ENCODE measurements at regions not wholly inside any gene's neighbourhood (a gene's known extent, or its start where the extent isn't known, plus 50 kb on each side); places are given as distances from the start of the nearest gene placed in this dataset.
"Not testable (repeated sequence)": the region's sequence is repeated elsewhere in the genome, so short reads cannot be mapped to it uniquely, and the experiment has no call there.

DNA sequence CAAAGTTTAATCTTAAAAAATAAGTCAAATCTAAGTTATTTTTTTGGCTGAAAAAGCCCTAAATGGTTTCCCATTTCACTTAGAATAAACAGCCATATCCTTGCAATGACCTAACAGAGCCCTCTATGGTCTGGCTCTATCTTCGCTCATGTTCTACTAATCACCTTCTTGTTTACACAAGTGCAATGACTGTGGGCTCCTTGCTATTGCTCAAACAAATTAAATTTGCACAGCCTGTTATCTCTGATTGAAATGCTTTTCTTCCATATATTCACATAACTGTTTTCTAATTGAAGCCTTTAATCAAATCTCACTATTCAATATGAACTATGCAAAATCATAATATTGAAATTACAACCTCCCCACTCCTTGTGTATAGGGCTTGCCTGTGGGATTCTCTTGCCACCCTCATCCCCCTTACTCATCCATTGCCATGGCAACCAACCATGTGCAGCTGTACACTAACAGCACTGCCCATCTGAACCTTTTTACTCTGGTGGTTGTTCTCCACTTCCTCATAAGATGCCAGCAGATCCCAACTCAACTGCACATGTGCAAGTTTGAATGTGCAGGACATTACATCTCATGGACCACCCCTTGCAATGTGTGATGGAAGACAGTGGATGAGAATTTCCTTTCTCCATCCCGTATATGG is 1083.2 kb downstream of the SOCS6 start:
- no peak for DNase-seq (ENCODE audit: low read depth in 2 of 2)

GRCh38 chr18:71370671-71371445 is 1082.0 kb downstream of the SOCS6 start:
- DNase-seq (ENCODE audit: low read depth in 2 of 2) = no peak

DNA sequence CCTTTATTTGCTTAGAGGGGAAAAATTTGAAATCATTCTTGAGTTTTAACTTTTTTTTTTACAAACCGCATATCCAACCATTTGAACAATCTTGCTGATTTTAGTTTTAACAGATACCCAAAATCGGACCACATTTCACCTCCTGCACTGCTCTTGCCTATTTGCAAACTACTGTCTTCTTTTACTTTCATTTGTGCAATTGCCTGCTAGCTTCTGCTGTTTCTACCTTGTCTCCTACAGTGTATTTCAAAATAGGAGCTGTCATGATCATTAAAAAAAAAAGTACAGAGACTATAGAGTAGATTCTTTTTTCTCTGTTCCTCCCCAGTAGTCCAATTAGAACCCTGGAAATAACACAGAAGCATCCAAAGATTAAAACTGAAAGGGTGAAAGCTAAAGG is 1081.2 kb downstream of the SOCS6 start:
- DNase-seq (ENCODE audit: low read depth in 2 of 2) = no peak

DNA sequence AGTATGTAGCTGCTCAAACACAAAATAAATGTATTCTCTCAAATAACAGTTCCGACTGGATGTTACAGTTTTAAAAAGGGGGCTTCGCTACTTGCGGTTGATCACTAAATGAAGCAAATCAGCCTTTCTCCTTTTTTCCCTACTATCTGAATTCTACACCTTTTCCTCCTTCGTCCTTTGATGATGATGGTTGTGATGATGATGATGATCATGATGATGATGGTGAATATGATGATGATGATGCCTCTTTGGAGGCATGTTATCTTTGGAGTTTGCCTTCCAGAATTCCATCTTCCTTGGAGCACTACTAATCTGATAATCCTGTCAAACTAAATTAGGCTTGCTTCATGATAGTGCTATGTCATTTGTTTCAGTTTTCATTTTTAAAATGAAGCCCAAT is 1073.3 kb downstream of the SOCS6 start:
- DNase-seq (ENCODE audit: low read depth in 2 of 2) = no peak

DNA sequence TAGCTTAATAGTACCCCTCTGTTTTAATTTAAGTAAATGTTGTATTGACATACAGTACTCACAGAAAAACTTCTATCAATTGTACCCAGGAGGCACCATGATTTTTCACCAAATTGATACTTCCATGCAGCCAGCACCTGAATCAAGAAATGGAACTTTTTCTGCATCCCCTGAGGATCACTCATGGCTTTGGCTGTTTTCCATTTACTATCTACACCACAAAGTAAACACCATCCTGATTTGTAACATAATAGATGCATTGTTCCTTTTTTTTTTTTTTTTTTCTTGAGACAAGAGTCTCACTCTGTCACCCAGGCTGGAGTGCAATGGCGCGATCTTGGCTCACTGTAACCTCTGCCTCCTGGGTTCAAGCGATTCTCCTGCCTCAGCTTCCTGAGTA is 1066.8 kb downstream of the SOCS6 start:
- not testable (repeated sequence) for DNase-seq (ENCODE audit: low read depth in 2 of 2)

DNA sequence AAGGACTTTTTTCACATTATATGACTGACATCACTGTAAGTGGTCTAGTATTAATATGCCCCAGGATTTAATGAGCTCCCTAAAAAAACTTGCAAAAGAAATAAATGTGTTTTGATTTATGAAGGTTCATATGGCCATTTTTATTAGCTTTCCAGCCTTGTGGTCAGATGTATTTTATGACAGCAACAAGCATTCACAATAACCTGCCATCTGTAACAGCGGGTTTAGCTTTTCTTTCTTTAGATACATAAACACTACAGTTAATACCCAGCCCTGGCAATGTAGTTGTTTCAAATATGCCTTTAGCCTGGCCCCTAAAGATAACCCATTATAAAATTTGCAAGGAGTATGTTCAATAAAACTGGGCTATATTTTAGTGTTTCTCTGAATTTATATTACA is 1063.8 kb downstream of the SOCS6 start:
- DNase-seq (ENCODE audit: low read depth in 2 of 2) = no peak

DNA sequence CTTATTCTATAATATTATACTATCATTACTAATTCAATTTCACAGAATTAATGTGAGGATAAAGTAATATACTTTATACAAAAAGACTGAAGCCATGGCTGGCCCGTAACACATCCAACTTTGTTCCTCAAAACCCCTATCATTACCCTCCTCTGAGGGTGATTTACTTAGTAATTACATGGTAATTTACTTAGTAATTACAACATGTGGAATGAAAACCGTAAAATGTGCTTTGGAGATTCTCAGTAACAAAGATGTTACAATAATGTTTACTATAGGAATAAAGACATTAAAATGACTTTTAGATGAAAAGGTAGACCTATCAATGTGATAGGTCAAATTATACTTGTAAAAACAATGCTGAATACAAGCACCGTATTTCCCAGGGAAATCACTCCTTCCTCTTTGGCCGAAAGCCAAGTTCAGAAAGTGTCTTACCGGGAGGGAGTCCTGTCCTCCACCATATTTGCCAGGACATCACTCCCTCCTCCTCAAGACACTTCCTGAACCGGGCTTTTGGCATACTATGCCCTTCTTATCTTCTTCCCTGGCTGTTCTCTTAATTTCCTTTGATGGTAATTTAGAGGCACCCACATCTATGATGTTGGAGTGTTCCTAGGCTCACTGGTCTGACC is 1047.8 kb downstream of the SOCS6 start:
- no peak for DNase-seq (ENCODE audit: low read depth in 2 of 2)

DNA sequence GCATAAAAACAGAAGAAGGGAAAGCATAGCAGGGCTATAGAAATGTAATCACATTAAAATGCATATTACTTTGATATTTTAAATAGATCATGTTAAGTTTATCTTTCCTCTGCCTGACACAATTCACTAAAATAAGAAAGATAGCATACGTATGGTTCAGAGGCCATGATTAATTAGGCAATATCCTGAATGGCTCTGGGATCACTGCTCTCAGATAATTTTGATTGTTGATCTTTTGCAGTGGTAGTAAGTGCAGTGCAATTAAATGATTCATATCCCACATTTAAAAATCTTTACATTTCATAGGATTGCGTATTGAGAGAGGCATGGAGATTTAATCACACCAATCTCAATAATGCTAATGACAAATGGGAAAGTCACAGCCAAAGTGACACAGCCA is 1040.7 kb downstream of the SOCS6 start:
- no peak for DNase-seq (ENCODE audit: low read depth in 2 of 2)

- DNase-seq (ENCODE audit: low read depth in 2 of 2) = no peak
Observed at GRCh38 chr18:71329114-71329513, 1040.3 kb downstream of the SOCS6 start.

DNA sequence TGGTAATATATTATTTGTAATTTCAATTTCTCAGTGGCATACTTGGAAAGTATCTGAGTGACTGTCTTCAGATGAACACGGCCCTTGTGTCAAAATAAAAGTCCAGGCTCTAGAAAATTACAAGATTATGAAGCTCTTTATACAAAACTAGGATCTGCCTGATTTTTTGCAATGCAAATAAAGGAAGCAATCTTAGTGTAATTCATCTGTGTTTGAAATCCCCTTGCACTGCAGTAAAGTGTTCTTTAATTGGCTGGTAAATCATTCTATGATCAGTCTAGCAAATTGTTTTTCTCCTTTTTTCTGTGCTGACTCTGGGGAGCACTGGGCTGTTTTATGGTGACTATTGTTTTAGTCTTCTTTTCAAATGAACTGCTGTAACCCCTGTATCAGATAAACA is 1039.0 kb downstream of the SOCS6 start:
- DNase-seq (ENCODE audit: low read depth in 2 of 2) = no peak

DNA sequence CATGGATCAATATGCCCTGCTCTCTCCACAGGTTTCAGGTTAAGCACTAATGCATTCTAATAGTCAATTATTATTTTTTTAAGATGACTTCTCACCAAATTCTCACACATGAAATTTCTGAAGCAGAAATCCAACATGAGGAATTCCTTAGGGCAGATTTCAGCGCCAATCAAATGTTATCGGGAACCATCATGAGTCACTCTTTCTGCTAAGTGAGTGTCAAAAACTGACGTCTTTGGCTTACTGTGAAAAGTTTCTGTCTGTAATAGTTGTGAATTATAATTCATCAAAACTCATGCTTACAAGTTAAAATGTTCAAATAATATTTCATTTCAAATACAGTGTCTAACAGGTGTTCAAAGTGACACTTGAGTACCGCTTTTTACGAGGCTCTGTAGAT is 1038.6 kb downstream of the SOCS6 start:
- DNase-seq (ENCODE audit: low read depth in 2 of 2) = no peak

DNA sequence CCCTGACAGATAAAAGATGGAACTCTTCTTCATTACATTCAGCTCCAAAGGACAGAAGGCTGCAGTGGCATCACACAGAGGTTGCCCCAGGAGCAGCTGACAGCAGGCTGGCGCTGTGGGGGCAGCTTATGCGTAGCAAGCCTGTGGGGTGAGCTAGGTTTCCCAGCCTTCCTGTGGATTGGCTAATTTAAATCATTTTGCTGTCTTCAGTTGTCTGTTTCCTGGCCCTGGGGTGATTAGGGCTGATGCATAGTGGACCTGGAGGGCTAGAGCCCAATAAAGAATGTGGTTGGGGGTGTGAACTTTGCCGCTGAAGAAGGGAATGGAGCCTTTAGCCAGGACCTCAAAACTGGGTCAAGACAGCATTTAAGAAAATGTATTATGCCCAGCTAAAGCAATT is 1038.0 kb downstream of the SOCS6 start:
- no peak for DNase-seq (ENCODE audit: low read depth in 2 of 2)

DNA sequence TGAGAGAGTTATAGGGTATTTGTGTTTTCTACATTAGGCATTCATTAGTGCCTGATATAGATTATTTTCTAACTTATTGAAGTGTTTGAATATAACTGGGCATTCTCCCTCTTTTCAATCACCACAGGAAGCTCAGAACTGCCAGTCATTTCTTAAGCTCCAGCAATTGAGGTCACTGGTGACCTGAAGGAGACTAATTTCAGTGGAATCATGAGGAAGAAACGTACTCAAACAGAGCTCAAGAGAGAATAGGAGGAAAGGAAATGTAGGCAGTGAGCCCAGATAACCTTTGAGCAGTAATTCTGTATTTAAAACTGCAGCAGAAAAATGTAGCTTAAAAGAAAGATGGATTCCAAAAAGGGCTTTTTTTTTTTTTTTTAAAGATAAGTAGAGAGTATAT is 1035.5 kb downstream of the SOCS6 start:
- DNase-seq (ENCODE audit: low read depth in 2 of 2) = no peak

GRCh38 chr18:71322201-71322600 is 1033.4 kb downstream of the SOCS6 start:
- DNase-seq (ENCODE audit: low read depth in 2 of 2) = no peak

DNA sequence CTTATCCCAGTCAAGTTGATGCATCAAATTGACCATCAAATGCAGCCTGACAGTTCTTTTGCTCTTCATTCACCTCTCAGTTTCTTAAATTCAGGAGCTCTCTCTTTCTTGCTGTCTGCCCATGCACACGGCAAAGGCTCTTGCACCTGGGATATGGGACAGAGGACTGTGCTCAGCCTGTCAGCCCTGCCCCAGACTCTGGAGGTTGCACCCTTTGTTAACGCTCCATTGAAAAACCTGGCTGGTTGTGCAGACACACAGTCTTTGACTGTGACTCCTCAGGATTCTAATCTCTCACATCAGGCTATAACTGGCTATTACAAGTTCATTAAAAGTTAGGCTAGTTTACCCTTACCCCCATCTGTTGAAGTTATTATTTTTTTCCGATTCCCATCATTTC is 1032.5 kb downstream of the SOCS6 start:
- DNase-seq (ENCODE audit: low read depth in 2 of 2) = no peak

GRCh38 chr18:71304856-71305255 is 1016.0 kb downstream of the SOCS6 start:
- no peak for DNase-seq (ENCODE audit: low read depth in 2 of 2)

DNA sequence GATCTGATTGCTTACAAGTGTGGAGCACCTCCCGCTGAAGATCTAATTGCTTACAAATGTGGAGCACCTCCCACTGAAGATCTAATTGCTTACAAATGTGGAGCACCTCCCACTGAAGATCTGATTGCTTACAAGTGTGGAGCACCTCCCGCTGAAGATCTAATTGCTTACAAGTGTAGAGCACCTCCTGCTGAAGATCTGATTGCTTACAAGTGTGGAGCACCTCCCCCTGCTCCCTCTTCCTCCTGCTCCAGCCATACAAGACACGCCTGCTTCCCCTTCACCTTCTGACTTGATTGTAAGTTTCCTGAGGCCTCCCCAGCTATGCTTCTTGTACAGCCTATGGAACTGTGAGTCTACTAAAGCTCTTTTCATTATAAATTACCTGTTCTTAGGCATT is 1014.9 kb downstream of the SOCS6 start:
- not testable (repeated sequence) for DNase-seq (ENCODE audit: low read depth in 2 of 2)

GRCh38 chr18:71301596-71301995 is 1012.8 kb downstream of the SOCS6 start:
- DNase-seq (ENCODE audit: low read depth in 2 of 2) = no peak

DNA sequence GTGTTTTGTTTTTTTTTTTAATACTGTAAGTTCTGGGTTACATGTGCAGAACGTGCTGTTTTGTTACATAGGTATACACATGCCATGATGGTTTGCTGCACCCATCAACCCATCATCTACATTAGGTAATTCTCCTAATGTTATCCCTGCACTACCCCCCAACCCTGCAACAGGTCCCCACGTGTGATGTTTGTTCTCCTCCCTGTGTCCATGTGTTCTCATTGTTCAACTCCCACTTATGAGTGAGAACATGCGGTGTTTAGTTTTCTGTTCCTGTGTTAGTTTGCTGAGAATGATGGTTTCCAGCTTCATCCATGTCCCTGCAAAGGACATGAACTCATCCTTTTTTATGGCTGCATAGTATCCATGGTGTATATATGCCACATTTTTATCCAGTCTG is 1005.4 kb downstream of the SOCS6 start:
- DNase-seq (ENCODE audit: low read depth in 2 of 2) = not testable (repeated sequence)

- no peak for DNase-seq (ENCODE audit: low read depth in 2 of 2)
Observed at GRCh38 chr18:71293322-71293721, 1004.5 kb downstream of the SOCS6 start.

- no peak for DNase-seq (ENCODE audit: low read depth in 2 of 2)
Observed at GRCh38 chr18:71287268-71287667, 998.4 kb downstream of the SOCS6 start.

- no peak for DNase-seq (ENCODE audit: low read depth in 2 of 2)
Observed at GRCh38 chr18:71252351-71252865, 963.6 kb downstream of the SOCS6 start.

DNA sequence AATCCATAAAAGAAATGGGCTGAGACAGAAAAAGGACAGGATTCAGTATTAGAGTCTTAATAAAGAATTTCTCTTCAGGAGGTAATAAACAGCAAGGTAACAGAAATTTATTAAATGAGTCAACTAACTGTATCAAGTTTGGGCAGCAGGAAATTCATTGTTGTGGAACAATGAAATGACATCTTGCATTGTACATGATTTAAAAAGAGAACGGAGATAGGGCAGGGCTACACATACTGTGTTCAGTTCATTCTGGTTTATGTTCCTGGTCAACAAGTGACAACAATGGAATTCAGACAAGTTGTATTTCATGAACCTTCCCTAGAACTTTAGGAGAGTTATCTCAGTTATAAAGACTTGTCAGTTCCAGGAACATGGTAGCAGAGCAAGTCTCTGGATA is 961.3 kb downstream of the SOCS6 start:
- DNase-seq (ENCODE audit: low read depth in 2 of 2) = no peak

Measured in fibroblast of skin of left biceps (primary cell).